ENCODE measurements at regions not wholly inside any gene's neighbourhood (a gene's known extent, or its start where the extent isn't known, plus 50 kb on each side); places are given as distances from the start of the nearest gene placed in this dataset.

DNA sequence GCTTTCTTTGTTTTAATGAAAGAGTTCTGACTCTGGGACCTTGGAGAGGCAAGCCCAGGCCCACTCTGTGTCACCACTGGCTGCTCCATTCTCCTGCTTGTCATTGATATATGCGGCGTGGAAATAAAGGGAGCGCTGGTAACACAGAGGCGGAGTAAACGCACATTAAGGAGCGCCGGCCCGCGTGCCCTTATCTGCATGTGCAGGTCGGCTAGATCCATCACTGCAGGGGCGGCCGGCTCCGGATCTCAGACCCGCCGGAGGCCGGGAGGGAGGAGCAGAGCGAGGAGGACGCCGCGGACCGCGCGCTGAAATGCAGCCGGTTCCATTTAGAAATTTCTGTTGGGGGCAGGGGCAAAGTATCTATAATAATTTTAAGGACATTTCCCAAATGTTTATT is 70.8 kb downstream of the MRPL36 start:
- peaks cover 51% of the 10 kb centered on the region for H3K27me3 ChIP-seq (ENCODE audit: low read length)

DNA sequence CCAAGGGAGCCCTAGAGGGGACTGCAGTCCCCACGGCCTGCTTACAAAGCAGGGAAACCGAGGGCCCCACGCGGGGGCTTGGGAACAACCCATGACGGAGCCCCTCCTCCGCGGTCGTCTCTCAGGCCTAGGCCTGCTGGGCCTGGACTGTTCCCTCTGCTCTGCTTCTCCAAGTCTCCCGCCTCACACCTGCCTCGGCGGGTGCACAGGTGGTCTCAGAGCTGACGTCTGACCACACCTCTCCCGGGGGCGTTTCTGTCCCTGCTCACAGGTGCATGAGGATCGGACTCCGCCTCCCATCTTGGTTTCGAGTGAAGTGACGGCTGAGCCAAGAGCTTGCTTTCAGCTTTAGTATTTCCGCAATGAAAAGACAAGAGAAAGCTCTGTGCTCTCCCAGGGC is 72.1 kb downstream of the MRPL36 start:
- H3K9me3 ChIP-seq (ENCODE audit: low read length): no peaks in the 10 kb centered on the region
- no peak overlapping the region for H3K4me2 ChIP-seq (ENCODE audit: low read length)
- TF ChIP-seq, protein P1, sequence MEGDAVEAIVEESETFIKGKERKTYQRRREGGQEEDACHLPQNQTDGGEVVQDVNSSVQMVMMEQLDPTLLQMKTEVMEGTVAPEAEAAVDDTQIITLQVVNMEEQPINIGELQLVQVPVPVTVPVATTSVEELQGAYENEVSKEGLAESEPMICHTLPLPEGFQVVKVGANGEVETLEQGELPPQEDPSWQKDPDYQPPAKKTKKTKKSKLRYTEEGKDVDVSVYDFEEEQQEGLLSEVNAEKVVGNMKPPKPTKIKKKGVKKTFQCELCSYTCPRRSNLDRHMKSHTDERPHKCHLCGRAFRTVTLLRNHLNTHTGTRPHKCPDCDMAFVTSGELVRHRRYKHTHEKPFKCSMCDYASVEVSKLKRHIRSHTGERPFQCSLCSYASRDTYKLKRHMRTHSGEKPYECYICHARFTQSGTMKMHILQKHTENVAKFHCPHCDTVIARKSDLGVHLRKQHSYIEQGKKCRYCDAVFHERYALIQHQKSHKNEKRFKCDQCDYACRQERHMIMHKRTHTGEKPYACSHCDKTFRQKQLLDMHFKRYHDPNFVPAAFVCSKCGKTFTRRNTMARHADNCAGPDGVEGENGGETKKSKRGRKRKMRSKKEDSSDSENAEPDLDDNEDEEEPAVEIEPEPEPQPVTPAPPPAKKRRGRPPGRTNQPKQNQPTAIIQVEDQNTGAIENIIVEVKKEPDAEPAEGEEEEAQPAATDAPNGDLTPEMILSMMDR (conservative IDR thresholded peaks at IDR 0.05; ENCODE audit: low read depth, low read length): no peak
- TF ChIP-seq EZH2 (IDR thresholded peaks at IDR 0.05; ENCODE audit: low read length, unreplicated experiment) (no peak), EZH2phosphoT487 (IDR thresholded peaks at IDR 0.05; ENCODE audit: borderline replicate concordance, low read length) (no peak)
- BruUV-seq (replicated peaks): no TSS peak
- H3K27ac ChIP-seq (ENCODE audit: low read length): no peak overlapping the region
- H4K20me1 ChIP-seq (ENCODE audit: low read length): no peaks in the 10 kb centered on the region
- H3F3A ChIP-seq (ENCODE audit: low read length, unreplicated experiment): no peaks in the 10 kb centered on the region
- H3K4me1 ChIP-seq (ENCODE audit: insufficient read depth, low read length): no peaks in the 10 kb centered on the region
- H3K79me2 ChIP-seq (ENCODE audit: low read length): no peaks in the 10 kb centered on the region
- no peak overlapping the region for H2AFZ ChIP-seq (ENCODE audit: low read length)
- ATAC-seq (no peak), DNase-seq (no peak)
- H3K27me3 ChIP-seq (ENCODE audit: low read length): peaks cover 47% of the 10 kb centered on the region
- CTCF ChIA-PET: no interaction called here
- no peaks in the 10 kb centered on the region for H3K9me2 ChIP-seq (replicated peaks; ENCODE audit: low read length)
- POLR2A ChIA-PET (ENCODE audit: unreplicated experiment): no interaction called here
- H3K9ac ChIP-seq (ENCODE audit: low read length): no peak overlapping the region
- intact Hi-C loops (cut with micrococcal nuclease): no loop called here
- no peaks in the 10 kb centered on the region for H3K36me3 ChIP-seq (ENCODE audit: low read depth, low read length)
- no peak overlapping the region for H3K4me3 ChIP-seq (ENCODE audit: low read length)

More for the DNA sequence above, 70.8 kb downstream of the MRPL36 start:
- intact Hi-C loops (cut with micrococcal nuclease): no loop called here
- H3F3A ChIP-seq (ENCODE audit: low read length, unreplicated experiment): no peaks in the 10 kb centered on the region
- ChIA-PET POLR2A (ENCODE audit: unreplicated experiment) (no interaction called here), CTCF (no interaction called here)
- H3K9me3 ChIP-seq (ENCODE audit: low read length): no peaks in the 10 kb centered on the region
- ATAC-seq (no peak), DNase-seq (no peak)
- BruUV-seq (replicated peaks): no TSS peak
- H4K20me1 ChIP-seq (ENCODE audit: low read length): no peaks in the 10 kb centered on the region
- no peaks in the 10 kb centered on the region for H3K36me3 ChIP-seq (ENCODE audit: low read depth, low read length)
- no peaks in the 10 kb centered on the region for H3K9me2 ChIP-seq (replicated peaks; ENCODE audit: low read length)
- no peaks in the 10 kb centered on the region for H3K4me1 ChIP-seq (ENCODE audit: insufficient read depth, low read length)
- TF ChIP-seq EZH2phosphoT487 (IDR thresholded peaks at IDR 0.05; ENCODE audit: borderline replicate concordance, low read length) (no peak), EZH2 (IDR thresholded peaks at IDR 0.05; ENCODE audit: low read length, unreplicated experiment) (no peak)
- TF ChIP-seq, protein P1 (conservative IDR thresholded peaks at IDR 0.05; ENCODE audit: low read depth, low read length): no peak
- no peaks in the 10 kb centered on the region for H3K79me2 ChIP-seq (ENCODE audit: low read length)
- H3K27ac ChIP-seq (ENCODE audit: low read length): no peak overlapping the region
- no peak overlapping the region for H3K4me3 ChIP-seq (ENCODE audit: low read length)
- no peak overlapping the region for H2AFZ ChIP-seq (ENCODE audit: low read length)
- H3K4me2 ChIP-seq (ENCODE audit: low read length): no peak overlapping the region
- H3K9ac ChIP-seq (ENCODE audit: low read length): no peak overlapping the region

DNA sequence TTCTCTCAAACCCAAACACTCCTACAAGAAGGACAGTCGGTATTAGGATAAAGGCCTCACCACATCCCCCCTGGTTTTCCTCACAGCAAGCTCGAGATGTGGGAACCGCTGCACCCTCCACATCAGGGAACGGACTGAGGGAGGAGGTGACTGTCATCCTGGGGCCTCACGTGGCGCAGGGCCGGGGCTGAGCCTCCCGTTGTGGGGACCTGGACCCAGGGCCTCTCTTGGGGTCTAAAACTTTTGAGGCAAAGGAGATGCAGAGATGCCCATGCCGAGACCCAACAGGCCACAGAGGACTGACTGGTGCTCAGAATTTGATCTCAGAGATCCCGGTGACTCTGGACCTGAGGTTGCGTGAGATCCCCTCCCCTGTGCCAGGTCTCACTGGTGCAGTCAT is 72.7 kb downstream of the MRPL36 start:
- TF ChIP-seq, protein P1 (conservative IDR thresholded peaks at IDR 0.05; ENCODE audit: low read depth, low read length): no peak
- TF ChIP-seq EZH2phosphoT487 (IDR thresholded peaks at IDR 0.05; ENCODE audit: borderline replicate concordance, low read length) (no peak), EZH2 (IDR thresholded peaks at IDR 0.05; ENCODE audit: low read length, unreplicated experiment) (no peak)
- ChIA-PET CTCF (no interaction called here), POLR2A (ENCODE audit: unreplicated experiment) (no interaction called here)
- no peaks in the 10 kb centered on the region for H3K36me3 ChIP-seq (ENCODE audit: low read depth, low read length)
- no peaks in the 10 kb centered on the region for H3K4me1 ChIP-seq (ENCODE audit: insufficient read depth, low read length)
- H2AFZ ChIP-seq (ENCODE audit: low read length): no peak overlapping the region
- no peaks in the 10 kb centered on the region for H3K9me2 ChIP-seq (replicated peaks; ENCODE audit: low read length)
- no peaks in the 10 kb centered on the region for H3F3A ChIP-seq (ENCODE audit: low read length, unreplicated experiment)
- intact Hi-C loops (cut with micrococcal nuclease): no loop called here
- BruUV-seq (replicated peaks): no TSS peak
- peaks cover 47% of the 10 kb centered on the region for H3K27me3 ChIP-seq (ENCODE audit: low read length)
- H3K4me3 ChIP-seq (ENCODE audit: low read length): no peak overlapping the region
- no peaks in the 10 kb centered on the region for H4K20me1 ChIP-seq (ENCODE audit: low read length)
- no peak for ATAC-seq
- no peak overlapping the region for H3K4me2 ChIP-seq (ENCODE audit: low read length)
- H3K9me3 ChIP-seq (ENCODE audit: low read length): no peaks in the 10 kb centered on the region
- H3K79me2 ChIP-seq (ENCODE audit: low read length): no peaks in the 10 kb centered on the region
- no peak for DNase-seq
- no peak overlapping the region for H3K9ac ChIP-seq (ENCODE audit: low read length)
- H3K27ac ChIP-seq (ENCODE audit: low read length): no peak overlapping the region
